Suprapubic skin (tissue), 4 donors: ENCODE measurements at regions not wholly inside any gene's neighbourhood (a gene's known extent, or its start where the extent isn't known, plus 50 kb on each side); places are given as distances from the start of the nearest gene placed in this dataset.

ENCODE experiments used
- CTCF ChIP-seq, 2 donors: fragments of 200-600 bp in 1 of 2; fragments of 450-650 bp in 1 of 2; sonication (generic) in 1 of 2; IDR thresholded peaks; one replicate each; pipeline ENCODE4 v1.5.1; 2016 to 2019; ENCODE audit warnings: antibody characterized with exemption in 2 of 2, mild to moderate bottlenecking in 1 of 2, moderate library complexity in 1 of 2
- EP300 ChIP-seq: sonication (generic); formaldehyde crosslinking; IDR thresholded peaks from one replicate; pipeline ENCODE4 v1.6.1; 2017; ENCODE audit warnings: antibody characterized with exemption
- POLR2A ChIP-seq, 2 donors: fragments of 450-650 bp; IDR thresholded peaks; one replicate each; pipeline ENCODE4 v1.6.1; 2017; ENCODE audit warnings: antibody characterized with exemption in 2 of 2, mild to moderate bottlenecking in 2 of 2, moderate library complexity in 2 of 2
- POLR2AphosphoS5 ChIP-seq, 3 donors: sonication (generic); formaldehyde crosslinking; IDR thresholded peaks; one replicate each; pipeline ENCODE4 v1.6.1; 2017; ENCODE audit warnings: antibody characterized with exemption in 3 of 3

- TF ChIP-seq POLR2A (IDR thresholded peaks at IDR 0.05) (no peak), CTCF (IDR thresholded peaks at IDR 0.05) (no peak), POLR2AphosphoS5 (IDR thresholded peaks at IDR 0.05) (no peak), EP300 (no peak)
These were observed 72.3 kb upstream of the GNAZ start for GRCh38 chr22:22997988-22998387.
